ENCODE measurements at regions not wholly inside any gene's neighbourhood (a gene's known extent, or its start where the extent isn't known, plus 50 kb on each side); places are given as distances from the start of the nearest gene placed in this dataset.

DNA sequence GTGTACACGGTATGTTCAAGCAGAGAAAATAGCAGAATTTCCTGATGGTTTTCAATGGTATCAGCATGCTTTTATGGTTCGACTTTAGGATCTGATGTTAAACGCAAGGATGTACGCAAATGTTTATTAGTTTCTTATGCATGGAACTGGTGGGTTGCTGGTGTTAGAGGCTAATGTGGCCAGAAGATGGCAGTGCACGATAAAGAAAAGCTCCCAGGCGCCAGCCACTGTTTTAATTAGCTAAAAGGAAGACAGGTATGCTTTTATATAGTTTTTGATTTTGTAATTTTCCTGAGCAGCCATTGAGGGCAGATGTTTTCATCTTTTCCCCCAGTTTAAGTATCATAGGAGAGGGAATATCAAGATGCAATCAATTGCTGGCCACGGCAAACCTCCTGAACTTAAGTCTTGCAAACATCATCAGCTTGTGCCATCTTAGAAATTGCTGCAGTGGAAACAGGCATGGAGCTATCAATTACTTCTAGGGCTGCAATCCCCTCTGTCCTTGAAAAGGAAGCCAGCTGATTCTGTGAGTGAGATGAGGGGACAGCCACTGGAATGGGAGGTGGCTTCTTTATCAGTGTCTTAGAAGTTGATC, 648.5 kb upstream of the RBFOX1 start:
- Histone ChIP-seq H3K4me3 (no peak overlapping the region), H3K4me2 (no peak overlapping the region), H3K9me2 (ENCODE audit: insufficient read depth) (no peaks in the 10 kb centered on the region), H3K36me3 (ENCODE audit: insufficient read depth) (no peaks in the 10 kb centered on the region; the same call in 1 of the 2 replicates), H2AFZ (no peak overlapping the region), H3K4me1 (ENCODE audit: insufficient read depth) (no peaks in the 10 kb centered on the region), H3K79me2 (replicated peaks; ENCODE audit: insufficient read depth) (no peaks in the 10 kb centered on the region), H3K27me3 (ENCODE audit: insufficient read depth) (no peaks in the 10 kb centered on the region), H3F3A (replicated peaks; ENCODE audit: low read depth) (no peaks in the 10 kb centered on the region), H4K20me1 (replicated peaks; ENCODE audit: insufficient read depth) (no peaks in the 10 kb centered on the region), H3K27ac (ENCODE audit: low read depth) (no peak overlapping the region)
- peaks cover 15% of the 10 kb centered on the region for H3K9me3 Mint-ChIP-seq
- H3K27me3 Mint-ChIP-seq (ENCODE audit: insufficient read depth, low read depth, poor library complexity), result no peaks in the 10 kb centered on the region
- TF ChIP-seq, protein P1, sequence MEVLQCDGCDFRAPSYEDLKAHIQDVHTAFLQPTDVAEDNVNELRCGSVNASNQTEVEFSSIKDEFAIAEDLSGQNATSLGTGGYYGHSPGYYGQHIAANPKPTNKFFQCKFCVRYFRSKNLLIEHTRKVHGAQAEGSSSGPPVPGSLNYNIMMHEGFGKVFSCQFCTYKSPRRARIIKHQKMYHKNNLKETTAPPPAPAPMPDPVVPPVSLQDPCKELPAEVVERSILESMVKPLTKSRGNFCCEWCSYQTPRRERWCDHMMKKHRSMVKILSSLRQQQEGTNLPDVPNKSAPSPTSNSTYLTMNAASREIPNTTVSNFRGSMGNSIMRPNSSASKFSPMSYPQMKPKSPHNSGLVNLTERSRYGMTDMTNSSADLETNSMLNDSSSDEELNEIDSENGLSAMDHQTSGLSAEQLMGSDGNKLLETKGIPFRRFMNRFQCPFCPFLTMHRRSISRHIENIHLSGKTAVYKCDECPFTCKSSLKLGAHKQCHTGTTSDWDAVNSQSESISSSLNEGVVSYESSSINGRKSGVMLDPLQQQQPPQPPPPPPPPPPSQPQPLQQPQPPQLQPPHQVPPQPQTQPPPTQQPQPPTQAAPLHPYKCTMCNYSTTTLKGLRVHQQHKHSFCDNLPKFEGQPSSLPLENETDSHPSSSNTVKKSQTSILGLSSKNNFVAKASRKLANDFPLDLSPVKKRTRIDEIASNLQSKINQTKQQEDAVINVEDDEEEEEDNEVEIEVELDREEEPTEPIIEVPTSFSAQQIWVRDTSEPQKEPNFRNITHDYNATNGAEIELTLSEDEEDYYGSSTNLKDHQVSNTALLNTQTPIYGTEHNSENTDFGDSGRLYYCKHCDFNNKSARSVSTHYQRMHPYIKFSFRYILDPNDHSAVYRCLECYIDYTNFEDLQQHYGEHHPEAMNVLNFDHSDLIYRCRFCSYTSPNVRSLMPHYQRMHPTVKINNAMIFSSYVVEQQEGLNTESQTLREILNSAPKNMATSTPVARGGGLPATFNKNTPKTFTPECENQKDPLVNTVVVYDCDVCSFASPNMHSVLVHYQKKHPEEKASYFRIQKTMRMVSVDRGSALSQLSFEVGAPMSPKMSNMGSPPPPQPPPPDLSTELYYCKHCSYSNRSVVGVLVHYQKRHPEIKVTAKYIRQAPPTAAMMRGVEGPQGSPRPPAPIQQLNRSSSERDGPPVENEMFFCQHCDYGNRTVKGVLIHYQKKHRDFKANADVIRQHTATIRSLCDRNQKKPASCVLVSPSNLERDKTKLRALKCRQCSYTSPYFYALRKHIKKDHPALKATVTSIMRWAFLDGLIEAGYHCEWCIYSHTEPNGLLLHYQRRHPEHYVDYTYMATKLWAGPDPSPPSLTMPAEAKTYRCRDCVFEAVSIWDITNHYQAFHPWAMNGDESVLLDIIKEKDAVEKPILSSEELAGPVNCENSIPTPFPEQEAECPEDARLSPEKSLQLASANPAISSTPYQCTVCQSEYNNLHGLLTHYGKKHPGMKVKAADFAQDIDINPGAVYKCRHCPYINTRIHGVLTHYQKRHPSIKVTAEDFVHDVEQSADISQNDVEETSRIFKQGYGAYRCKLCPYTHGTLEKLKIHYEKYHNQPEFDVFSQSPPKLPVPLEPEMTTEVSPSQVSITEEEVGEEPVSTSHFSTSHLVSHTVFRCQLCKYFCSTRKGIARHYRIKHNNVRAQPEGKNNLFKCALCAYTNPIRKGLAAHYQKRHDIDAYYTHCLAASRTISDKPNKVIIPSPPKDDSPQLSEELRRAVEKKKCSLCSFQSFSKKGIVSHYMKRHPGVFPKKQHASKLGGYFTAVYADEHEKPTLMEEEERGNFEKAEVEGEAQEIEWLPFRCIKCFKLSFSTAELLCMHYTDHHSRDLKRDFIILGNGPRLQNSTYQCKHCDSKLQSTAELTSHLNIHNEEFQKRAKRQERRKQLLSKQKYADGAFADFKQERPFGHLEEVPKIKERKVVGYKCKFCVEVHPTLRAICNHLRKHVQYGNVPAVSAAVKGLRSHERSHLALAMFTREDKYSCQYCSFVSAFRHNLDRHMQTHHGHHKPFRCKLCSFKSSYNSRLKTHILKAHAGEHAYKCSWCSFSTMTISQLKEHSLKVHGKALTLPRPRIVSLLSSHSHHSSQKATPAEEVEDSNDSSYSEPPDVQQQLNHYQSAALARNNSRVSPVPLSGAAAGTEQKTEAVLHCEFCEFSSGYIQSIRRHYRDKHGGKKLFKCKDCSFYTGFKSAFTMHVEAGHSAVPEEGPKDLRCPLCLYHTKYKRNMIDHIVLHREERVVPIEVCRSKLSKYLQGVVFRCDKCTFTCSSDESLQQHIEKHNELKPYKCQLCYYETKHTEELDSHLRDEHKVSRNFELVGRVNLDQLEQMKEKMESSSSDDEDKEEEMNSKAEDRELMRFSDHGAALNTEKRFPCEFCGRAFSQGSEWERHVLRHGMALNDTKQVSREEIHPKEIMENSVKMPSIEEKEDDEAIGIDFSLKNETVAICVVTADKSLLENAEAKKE (CRISPR knock-in tag; IDR thresholded peaks at IDR 0.05), result no peak
- TF ChIP-seq STAT1 (IDR thresholded peaks at IDR 0.05; ENCODE audit: unreplicated experiment), result no peak
- TF ChIP-seq NANOG (IDR thresholded peaks at IDR 0.05; ENCODE audit: borderline replicate concordance), result no peak
- TF ChIP-seq POLR2AphosphoS5 (IDR thresholded peaks at IDR 0.05; ENCODE audit: low read depth), result no peak
- no peak for TF ChIP-seq ZNF331 (CRISPR knock-in tag; IDR thresholded peaks at IDR 0.05; ENCODE audit: low read depth)
- TF ChIP-seq, protein P2, sequence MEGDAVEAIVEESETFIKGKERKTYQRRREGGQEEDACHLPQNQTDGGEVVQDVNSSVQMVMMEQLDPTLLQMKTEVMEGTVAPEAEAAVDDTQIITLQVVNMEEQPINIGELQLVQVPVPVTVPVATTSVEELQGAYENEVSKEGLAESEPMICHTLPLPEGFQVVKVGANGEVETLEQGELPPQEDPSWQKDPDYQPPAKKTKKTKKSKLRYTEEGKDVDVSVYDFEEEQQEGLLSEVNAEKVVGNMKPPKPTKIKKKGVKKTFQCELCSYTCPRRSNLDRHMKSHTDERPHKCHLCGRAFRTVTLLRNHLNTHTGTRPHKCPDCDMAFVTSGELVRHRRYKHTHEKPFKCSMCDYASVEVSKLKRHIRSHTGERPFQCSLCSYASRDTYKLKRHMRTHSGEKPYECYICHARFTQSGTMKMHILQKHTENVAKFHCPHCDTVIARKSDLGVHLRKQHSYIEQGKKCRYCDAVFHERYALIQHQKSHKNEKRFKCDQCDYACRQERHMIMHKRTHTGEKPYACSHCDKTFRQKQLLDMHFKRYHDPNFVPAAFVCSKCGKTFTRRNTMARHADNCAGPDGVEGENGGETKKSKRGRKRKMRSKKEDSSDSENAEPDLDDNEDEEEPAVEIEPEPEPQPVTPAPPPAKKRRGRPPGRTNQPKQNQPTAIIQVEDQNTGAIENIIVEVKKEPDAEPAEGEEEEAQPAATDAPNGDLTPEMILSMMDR (conservative IDR thresholded peaks at IDR 0.05; ENCODE audit: low read depth in 2 of 2), result peak; percentile 64 to 67
- TF ChIP-seq ZNF114 (CRISPR knock-in tag; IDR thresholded peaks at IDR 0.05), result no peak
- TF ChIP-seq, protein P3, sequence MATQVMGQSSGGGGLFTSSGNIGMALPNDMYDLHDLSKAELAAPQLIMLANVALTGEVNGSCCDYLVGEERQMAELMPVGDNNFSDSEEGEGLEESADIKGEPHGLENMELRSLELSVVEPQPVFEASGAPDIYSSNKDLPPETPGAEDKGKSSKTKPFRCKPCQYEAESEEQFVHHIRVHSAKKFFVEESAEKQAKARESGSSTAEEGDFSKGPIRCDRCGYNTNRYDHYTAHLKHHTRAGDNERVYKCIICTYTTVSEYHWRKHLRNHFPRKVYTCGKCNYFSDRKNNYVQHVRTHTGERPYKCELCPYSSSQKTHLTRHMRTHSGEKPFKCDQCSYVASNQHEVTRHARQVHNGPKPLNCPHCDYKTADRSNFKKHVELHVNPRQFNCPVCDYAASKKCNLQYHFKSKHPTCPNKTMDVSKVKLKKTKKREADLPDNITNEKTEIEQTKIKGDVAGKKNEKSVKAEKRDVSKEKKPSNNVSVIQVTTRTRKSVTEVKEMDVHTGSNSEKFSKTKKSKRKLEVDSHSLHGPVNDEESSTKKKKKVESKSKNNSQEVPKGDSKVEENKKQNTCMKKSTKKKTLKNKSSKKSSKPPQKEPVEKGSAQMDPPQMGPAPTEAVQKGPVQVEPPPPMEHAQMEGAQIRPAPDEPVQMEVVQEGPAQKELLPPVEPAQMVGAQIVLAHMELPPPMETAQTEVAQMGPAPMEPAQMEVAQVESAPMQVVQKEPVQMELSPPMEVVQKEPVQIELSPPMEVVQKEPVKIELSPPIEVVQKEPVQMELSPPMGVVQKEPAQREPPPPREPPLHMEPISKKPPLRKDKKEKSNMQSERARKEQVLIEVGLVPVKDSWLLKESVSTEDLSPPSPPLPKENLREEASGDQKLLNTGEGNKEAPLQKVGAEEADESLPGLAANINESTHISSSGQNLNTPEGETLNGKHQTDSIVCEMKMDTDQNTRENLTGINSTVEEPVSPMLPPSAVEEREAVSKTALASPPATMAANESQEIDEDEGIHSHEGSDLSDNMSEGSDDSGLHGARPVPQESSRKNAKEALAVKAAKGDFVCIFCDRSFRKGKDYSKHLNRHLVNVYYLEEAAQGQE (IDR thresholded peaks at IDR 0.05; ENCODE audit: unreplicated experiment), result no peak
- TF ChIP-seq JUNB (IDR thresholded peaks at IDR 0.05; ENCODE audit: unreplicated experiment), result no peak
- DNase-seq (ENCODE audit: low spot score) (peak; percentile 47), ATAC-seq (peak; percentile 68)
- peaks cover 10% of the 10 kb centered on the region for H3K4me1 Mint-ChIP-seq
- no peak overlapping the region for H3K4me3 Mint-ChIP-seq
- H3K27ac Mint-ChIP-seq, result no peak overlapping the region
- H3K36me3 Mint-ChIP-seq (ENCODE audit: low read depth), result peaks cover 5% of the 10 kb centered on the region; the same call in 1 of the 3 replicates
